GM13976 (cell line): ENCODE measurements at regions not wholly inside any gene's neighbourhood (a gene's known extent, or its start where the extent isn't known, plus 50 kb on each side); places are given as distances from the start of the nearest gene placed in this dataset.

Experiments
- DNase-seq: peaks from one replicate; pipeline ENCODE4 v3.0.0; 2012; ENCODE audit warnings: low spot score
- in situ Hi-C: fragments of 300-500 bp; cut with MboI; formaldehyde crosslinking; loops from one replicate; pipeline ENCODE4 v1.12.0; 2022; ENCODE audit warnings: low sequenced_read_pairs, mixed read lengths, inconsistent platforms; ENCODE audit not compliant: unreplicated experiment
- TF ChIP-seq, protein P1 (sequence below): IDR thresholded peaks from 2 replicates; pipeline ENCODE4 v1.5.1; 2012; ENCODE audit warnings: borderline replicate concordance, mild to moderate bottlenecking; ENCODE audit not compliant: insufficient read depth; ENCODE audit errors: extremely low read depth, missing control alignments, control extremely low read depth

DNA sequence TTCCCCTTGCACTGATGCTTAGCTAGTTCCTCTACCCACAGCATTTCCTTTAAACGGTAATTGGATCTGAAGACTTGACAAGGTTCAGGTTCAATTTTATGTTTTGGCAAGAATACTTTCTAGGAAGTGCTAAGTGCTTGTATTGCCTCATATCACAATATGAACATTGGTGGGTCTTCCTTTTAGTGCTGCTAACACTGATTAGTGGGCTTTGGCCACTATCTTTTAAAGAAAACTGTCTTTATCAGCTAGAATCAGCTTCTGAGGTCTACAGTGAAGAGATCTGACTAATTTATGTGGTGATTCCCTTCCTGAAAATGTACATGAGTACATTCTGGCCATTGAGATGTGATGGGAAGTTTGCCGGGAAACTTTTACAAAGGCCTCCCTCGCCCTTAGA lies 316.7 kb upstream of the KLF3 start:
- DNase-seq, result no peak
- in situ Hi-C loops, result no loop called here
- TF ChIP-seq, protein P1, sequence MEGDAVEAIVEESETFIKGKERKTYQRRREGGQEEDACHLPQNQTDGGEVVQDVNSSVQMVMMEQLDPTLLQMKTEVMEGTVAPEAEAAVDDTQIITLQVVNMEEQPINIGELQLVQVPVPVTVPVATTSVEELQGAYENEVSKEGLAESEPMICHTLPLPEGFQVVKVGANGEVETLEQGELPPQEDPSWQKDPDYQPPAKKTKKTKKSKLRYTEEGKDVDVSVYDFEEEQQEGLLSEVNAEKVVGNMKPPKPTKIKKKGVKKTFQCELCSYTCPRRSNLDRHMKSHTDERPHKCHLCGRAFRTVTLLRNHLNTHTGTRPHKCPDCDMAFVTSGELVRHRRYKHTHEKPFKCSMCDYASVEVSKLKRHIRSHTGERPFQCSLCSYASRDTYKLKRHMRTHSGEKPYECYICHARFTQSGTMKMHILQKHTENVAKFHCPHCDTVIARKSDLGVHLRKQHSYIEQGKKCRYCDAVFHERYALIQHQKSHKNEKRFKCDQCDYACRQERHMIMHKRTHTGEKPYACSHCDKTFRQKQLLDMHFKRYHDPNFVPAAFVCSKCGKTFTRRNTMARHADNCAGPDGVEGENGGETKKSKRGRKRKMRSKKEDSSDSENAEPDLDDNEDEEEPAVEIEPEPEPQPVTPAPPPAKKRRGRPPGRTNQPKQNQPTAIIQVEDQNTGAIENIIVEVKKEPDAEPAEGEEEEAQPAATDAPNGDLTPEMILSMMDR, result no peak

DNA sequence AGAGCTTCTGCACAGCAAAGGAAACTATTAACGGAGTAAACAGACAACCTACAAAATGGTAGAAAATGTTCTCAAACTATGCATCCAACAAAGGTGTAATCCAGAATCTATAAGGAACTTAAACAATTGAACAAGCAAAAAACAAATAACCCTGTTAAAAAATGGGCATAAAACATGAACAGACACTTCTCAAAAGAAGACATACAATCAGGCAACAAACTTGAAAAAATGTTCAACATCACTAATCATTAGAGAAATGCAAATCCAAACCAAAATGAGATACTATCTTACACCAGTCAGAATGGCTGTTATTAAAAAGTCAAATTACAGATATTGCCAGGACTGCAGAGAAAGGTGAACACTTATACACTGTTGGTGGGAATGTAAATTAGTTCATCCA lies 309.6 kb upstream of the KLF3 start:
- in situ Hi-C loops, result no loop called here
- no peak for DNase-seq
- TF ChIP-seq, protein P1, result no peak

DNA sequence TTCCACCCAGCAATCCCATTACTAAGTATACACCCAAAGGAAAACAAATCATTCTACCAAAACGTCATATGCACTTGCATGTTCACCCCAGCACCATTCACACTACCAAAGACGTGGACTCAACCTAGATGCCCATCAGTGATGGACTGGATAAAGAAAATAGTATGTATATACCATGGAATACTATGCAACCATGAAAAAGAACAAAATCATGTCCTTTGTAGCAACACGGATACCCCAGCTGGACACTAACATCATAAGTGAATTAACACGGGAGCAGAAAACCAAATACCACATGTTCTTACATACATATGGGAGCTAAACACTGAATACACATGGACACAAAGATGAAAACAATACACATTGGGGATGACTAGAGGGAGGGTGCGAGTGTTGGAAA lies 309.1 kb upstream of the KLF3 start:
- TF ChIP-seq, protein P1, result no peak
- in situ Hi-C loops, result no loop called here
- DNase-seq, result no peak

DNA sequence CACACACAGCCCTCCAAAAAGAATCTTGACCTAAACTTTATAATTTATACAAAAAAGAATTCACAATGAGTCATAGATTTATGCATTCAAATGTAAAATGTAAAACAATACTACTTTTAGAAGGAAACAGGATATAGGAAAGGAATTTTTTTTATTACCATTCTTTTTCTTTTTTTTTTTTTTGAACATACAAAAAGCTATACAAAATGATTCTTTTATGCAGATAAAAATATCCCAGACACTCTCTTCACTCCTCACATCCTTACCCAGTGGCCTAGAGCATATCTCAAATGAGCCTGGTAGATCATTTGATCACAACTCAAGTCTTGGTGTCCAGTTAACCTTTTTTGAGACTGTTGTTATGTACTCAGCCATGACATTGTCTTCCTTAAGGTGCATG lies 307.3 kb upstream of the KLF3 start:
- TF ChIP-seq, protein P1, result no peak
- in situ Hi-C loops, result no loop called here
- DNase-seq, result no peak

DNA sequence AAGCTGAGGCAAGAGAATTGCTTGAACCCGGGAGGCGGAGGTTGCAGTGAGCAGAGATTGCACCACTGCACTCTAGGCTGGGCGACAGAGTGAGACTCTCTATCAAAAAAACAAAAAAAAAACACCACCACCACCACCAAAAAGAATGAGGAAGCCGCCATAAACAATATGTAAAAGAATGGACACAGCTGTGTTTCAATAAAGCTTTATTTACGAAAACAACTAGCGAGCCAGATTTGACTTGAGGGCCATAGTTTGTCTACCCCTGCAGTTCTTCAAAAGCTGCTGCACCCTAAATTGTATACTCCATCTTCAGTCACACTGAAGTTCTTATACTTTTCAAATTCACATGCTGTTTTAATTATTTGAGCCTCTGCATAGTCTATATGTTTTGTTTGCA lies 306.5 kb upstream of the KLF3 start:
- in situ Hi-C loops, result no loop called here
- TF ChIP-seq, protein P1, result no peak
- DNase-seq, result no peak

- in situ Hi-C loops, result no loop called here
- TF ChIP-seq, protein P1, result no peak
- no peak for DNase-seq
Measured at GRCh38 chr4:38359113-38359512, 304.9 kb upstream of the KLF3 start.

DNA sequence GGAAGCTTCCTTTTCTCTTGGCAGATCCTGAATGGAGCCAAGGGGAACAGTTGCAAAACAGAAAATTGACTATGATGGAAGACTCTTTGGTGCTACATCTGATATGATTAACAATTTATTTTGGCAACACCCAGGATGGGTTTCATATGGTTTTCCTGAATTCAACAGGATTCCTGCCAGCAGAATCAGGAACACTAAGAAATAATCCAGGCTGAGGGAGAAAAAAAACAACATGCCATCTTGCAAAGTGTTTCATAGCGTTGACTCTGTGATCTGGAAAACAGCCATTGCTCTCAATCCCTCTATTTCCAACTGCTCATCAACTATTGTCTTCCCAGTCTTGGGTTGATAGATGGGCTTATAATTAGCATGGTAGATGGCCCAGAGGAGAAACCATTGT lies 303.8 kb upstream of the KLF3 start:
- no peak for DNase-seq
- in situ Hi-C loops, result no loop called here
- TF ChIP-seq, protein P1, result no peak
